Left ventricle myocardium inferior (tissue), 1 donor: ENCODE measurements at regions not wholly inside any gene's neighbourhood (a gene's known extent, or its start where the extent isn't known, plus 50 kb on each side); places are given as distances from the start of the nearest gene placed in this dataset.
A peak's percentile ranks its signal among the peaks of the same experiment; 100 is the strongest.
"Not testable (repeated sequence)": the region's sequence is repeated elsewhere in the genome, so short reads cannot be mapped to it uniquely, and the experiment has no call there.

Source experiments
- DNase-seq: peaks from one replicate; pipeline ENCODE4 v3.0.0-alpha.2; 2020
- H3K27ac ChIP-seq: fragments of 200-600 bp; replicated peaks from 2 replicates; pipeline ENCODE4 v1.8.0; 2021
- H3K27me3 ChIP-seq: fragments of 200-600 bp; 2 replicates; pipeline ENCODE4 v1.8.0; 2021; ENCODE audit warnings: low read depth
- H3K36me3 ChIP-seq: fragments of 200-600 bp; 2 replicates; pipeline ENCODE4 v1.8.0; 2021
- H3K4me1 ChIP-seq: fragments of 200-600 bp; 2 replicates; pipeline ENCODE4 v1.8.0; 2021
- H3K4me3 ChIP-seq: fragments of 200-600 bp; 2 replicates; pipeline ENCODE4 v1.8.0; 2021; ENCODE audit warnings: mild to moderate bottlenecking, moderate library complexity
- H3K9me3 ChIP-seq: fragments of 200-600 bp; replicated peaks from 2 replicates; pipeline ENCODE4 v1.8.0; 2021
- intact Hi-C: fragments of 100-400 bp; cut with micrococcal nuclease; formaldehyde crosslinking; loops from one replicate; pipeline ENCODE4 v1.11.0; 2022
- TF ChIP-seq, protein P1 (sequence below): fragments of 200-600 bp; IDR thresholded peaks from 2 replicates; pipeline ENCODE4 v1.8.0; 2021; ENCODE audit warnings: antibody characterized with exemption, mild to moderate bottlenecking, borderline replicate concordance
- donor health status: DM: no; HTN: yes; CAD: no; lungs with severe emphysema.

DNA sequence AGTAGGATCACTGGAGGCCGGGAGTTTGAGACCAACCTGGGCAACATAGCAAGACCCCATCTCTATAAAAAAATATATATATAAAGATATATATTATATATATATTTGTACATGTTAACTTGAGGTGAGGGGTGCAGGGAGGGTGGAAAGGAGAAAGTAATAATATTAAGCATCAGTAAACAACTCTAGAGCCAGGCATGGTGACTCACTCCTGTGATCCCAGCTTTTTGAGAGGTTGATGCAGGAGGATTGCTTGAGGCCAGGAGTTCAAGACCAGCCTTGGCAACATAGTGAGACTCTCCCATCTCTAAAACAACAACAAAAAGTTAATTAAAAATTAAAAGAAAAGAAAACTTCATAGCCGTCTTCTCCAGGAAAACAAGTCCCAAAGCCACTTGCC lies 61.7 kb upstream of the SMURF2 start:
- Histone ChIP-seq H3K4me3 (no peak overlapping the region), H3K9me3 (no peaks in the 10 kb centered on the region), H3K4me1 (peaks cover 15% of the 10 kb centered on the region), H3K27me3 (no peaks in the 10 kb centered on the region), H3K27ac (peak overlapping the region; percentile 69), H3K36me3 (no peaks in the 10 kb centered on the region)
- no peak for DNase-seq
- intact Hi-C loops, result no loop called here
- TF ChIP-seq, protein P1, sequence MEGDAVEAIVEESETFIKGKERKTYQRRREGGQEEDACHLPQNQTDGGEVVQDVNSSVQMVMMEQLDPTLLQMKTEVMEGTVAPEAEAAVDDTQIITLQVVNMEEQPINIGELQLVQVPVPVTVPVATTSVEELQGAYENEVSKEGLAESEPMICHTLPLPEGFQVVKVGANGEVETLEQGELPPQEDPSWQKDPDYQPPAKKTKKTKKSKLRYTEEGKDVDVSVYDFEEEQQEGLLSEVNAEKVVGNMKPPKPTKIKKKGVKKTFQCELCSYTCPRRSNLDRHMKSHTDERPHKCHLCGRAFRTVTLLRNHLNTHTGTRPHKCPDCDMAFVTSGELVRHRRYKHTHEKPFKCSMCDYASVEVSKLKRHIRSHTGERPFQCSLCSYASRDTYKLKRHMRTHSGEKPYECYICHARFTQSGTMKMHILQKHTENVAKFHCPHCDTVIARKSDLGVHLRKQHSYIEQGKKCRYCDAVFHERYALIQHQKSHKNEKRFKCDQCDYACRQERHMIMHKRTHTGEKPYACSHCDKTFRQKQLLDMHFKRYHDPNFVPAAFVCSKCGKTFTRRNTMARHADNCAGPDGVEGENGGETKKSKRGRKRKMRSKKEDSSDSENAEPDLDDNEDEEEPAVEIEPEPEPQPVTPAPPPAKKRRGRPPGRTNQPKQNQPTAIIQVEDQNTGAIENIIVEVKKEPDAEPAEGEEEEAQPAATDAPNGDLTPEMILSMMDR, result no peak

DNA sequence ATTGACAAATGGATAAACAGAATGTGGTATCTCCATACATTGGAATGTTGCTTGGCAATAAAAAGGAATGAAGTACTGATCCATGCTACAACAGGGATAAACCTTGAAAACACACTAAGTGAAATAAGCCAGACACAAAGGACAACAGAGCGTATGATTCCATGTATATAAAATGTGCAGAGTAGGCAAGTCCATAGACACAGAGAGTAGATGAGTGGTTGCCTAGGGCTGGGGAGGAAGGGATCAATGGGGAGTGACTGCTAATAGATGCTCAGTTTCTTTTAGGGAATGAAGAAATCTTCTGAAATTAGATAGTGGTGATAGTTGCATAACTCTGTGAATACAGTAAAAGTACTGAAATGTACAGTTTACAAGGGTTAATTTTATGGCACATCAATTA lies 59.4 kb upstream of the SMURF2 start:
- H3K4me3 ChIP-seq, intact Hi-C loops, H3K27me3 ChIP-seq, DNase-seq, H3K27ac ChIP-seq, H3K9me3 ChIP-seq, H3K36me3 ChIP-seq: not testable (repeated sequence)
- peaks cover 15% of the 10 kb centered on the region for H3K4me1 ChIP-seq

DNA sequence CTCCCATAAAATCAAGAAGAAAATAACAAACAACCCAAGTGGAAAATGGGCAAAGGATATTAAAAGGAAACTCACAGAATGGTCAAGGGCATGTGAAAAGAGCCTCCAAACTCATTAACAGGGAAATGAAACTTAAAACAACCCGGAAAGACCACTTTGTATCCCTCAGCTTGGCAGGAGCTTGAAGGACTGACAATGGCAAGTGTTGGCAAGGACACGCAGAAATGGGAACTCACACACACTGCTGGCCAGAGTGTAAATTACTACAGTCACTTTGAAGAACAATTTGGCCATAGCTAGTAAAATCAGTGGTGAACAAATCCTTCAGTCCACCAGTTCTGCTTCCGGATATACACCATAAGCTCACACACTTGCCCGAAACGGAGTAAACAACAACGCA lies 58.1 kb upstream of the SMURF2 start:
- H3K4me1 ChIP-seq, result peaks cover 15% of the 10 kb centered on the region
- DNase-seq, H3K27me3 ChIP-seq, H3K27ac ChIP-seq, H3K36me3 ChIP-seq, intact Hi-C loops, H3K9me3 ChIP-seq, H3K4me3 ChIP-seq: not testable (repeated sequence)

DNA sequence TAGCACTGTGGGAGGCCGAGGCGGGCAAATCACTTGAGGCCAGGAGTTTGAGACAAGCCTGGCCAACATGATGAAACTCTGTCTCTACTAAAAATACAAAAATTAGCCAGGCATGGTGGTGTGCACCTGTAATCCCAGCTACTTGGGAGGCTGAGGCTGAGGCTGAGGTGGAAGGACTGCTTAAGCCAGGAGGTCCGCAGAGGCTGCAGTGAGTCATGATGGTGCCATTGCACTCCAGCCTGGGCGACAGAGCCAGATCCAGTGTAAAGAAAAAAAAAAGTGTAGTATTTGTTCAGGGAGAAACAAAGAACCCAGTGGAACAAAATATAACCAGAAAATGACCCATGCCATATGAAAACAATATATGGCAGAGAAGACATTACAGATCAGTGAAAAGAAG lies 57.4 kb upstream of the SMURF2 start:
- DNase-seq, H3K9me3 ChIP-seq, H3K27ac ChIP-seq, intact Hi-C loops, H3K4me3 ChIP-seq, H3K27me3 ChIP-seq, H3K36me3 ChIP-seq: not testable (repeated sequence)
- peaks cover 11% of the 10 kb centered on the region for H3K4me1 ChIP-seq

DNA sequence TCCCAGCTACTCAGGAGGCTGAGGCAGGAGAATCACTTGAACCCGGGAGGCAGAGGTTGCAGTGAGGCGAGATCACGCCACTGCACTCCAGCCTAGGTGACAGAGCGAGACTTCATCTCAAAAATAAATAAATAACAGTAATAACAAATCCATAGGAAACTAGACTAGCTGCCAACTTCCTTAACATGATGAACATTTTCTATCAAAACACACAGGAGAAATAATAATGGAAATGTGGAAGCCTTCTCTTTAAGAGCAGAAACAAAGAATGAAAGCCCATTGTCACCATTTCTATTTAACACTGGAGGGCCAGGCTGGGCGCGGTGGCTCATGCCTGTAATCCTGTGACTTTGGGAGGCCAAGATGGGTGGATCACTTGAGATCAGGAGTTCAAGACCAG lies 56.7 kb upstream of the SMURF2 start:
- H3K4me3 ChIP-seq, DNase-seq, intact Hi-C loops, H3K27me3 ChIP-seq, H3K36me3 ChIP-seq, H3K27ac ChIP-seq, H3K9me3 ChIP-seq: not testable (repeated sequence)
- peaks cover 10% of the 10 kb centered on the region for H3K4me1 ChIP-seq

DNA sequence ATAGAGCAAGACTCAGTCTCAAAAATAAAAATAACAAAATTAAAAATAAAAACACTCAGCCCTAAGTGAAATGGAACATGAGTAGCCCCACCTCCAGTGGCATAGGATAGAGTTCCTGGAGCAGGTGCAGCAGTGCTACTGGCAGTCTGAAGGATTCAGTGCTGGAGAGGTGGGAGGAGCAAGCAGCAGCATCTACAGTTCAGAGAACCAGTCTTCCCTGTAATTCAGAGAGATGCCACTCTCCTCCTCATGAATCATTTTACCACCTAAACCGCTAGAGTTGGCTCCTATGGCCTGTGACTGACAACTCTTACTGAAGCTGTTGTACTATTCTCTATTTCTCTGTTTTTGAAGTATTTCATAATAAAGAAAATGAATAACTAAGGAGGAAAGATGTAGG lies 56.0 kb upstream of the SMURF2 start:
- TF ChIP-seq, protein P1, result no peak
- Histone ChIP-seq H3K9me3 (no peaks in the 10 kb centered on the region), H3K27ac (no peak overlapping the region), H3K27me3 (no peaks in the 10 kb centered on the region), H3K4me1 (peaks cover 11% of the 10 kb centered on the region), H3K36me3 (no peaks in the 10 kb centered on the region), H3K4me3 (no peak overlapping the region)
- intact Hi-C loops, result no loop called here
- DNase-seq, result no peak

DNA sequence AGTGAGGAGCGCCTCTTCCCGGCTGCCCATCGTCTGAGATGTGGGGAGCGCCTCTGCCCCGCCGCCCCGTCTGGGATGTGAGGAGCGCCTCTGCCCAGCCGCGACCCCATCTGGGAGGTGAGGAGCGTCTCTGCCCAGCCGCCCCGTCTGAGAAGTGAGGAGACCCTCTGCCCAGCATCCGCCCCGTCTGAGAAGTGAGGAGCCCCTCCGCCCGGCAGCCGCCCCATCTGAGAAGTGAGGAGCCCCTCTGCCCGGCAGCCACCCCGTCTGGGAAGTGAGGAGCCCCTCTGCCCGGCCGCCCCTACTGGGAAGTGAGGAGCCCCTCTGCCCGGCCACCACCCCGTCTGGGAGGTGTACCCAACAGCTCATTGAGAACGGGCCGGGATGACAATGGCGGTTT lies 54.4 kb upstream of the SMURF2 start:
- H3K27ac ChIP-seq, H3K27me3 ChIP-seq, DNase-seq, H3K36me3 ChIP-seq, H3K4me3 ChIP-seq, intact Hi-C loops, H3K9me3 ChIP-seq: not testable (repeated sequence)
- peaks cover 15% of the 10 kb centered on the region for H3K4me1 ChIP-seq

DNA sequence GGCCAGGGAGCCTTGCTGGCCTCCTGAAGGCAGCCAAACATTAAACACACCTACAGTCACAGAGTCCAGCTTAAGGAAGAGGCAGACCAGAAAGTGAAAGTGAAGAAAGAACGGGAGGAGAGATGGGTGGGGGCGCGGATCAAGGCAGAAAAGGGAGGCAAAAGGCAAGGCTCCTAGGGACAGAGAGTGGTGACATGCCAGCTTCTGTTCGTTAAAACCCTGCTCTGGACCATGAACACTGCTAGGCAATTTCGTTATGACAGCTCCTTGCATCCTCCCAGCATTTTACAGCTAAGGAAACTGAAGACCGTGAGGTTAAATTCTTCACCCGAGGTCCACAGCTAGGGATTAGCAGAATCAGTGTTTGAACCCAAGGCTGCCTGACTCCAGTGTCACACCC lies 51.7 kb upstream of the SMURF2 start:
- DNase-seq, H3K36me3 ChIP-seq, H3K9me3 ChIP-seq, intact Hi-C loops, H3K27me3 ChIP-seq, H3K27ac ChIP-seq: not testable (repeated sequence)
- Histone ChIP-seq H3K4me1 (peaks cover 21% of the 10 kb centered on the region), H3K4me3 (peak overlapping the region; percentile 48)
